Tibial artery (tissue), 4 donors: ENCODE measurements at regions not wholly inside any gene's neighbourhood (a gene's known extent, or its start where the extent isn't known, plus 50 kb on each side); places are given as distances from the start of the nearest gene placed in this dataset.
"Not testable (repeated sequence)": the region's sequence is repeated elsewhere in the genome, so short reads cannot be mapped to it uniquely, and the experiment has no call there.

Experiments used
- DNase-seq, 2 donors: peaks; one replicate each; pipeline ENCODE4 v3.0.0-alpha.2; 2019
- H3K27ac ChIP-seq, 2 donors: fragments of 200-600 bp; sonication (generic) in 1 of 2; 1 replicate in 1 of 2; 2 replicates in 1 of 2; pipeline ENCODE4 v1.5.1; 2018 to 2019; ENCODE audit warnings: mild to moderate bottlenecking in 1 of 2
- H3K27me3 ChIP-seq, 2 donors: fragments of 200-600 bp; sonication (generic) in 1 of 2; one replicate each; pipeline versions ENCODE4 v1.5.1 to v1.6.0; 2016 to 2019
- H3K36me3 ChIP-seq, 3 donors: fragments of 200-600 bp; sonication (generic) in 2 of 3; one replicate each; pipeline ENCODE4 v1.5.1; 2016 to 2019; ENCODE audit warnings: mild to moderate bottlenecking in 2 of 3
- H3K4me1 ChIP-seq, 4 donors: fragments of 200-600 bp; sonication (generic) in 2 of 4; 1 replicate in 3 of 4; 2 replicates in 1 of 4; pipeline ENCODE4 v1.5.1; 2016 to 2019
- H3K4me3 ChIP-seq, 2 donors: fragments of 200-600 bp; sonication (generic) in 1 of 2; 1 replicate in 1 of 2; 2 replicates in 1 of 2; pipeline ENCODE4 v1.5.1; 2018 to 2019; ENCODE audit warnings: mild to moderate bottlenecking in 2 of 2
- H3K9me3 ChIP-seq, 3 donors: fragments of 200-600 bp; sonication (generic) in 1 of 3; one replicate each; pipeline ENCODE4 v1.5.1; 2016 to 2019
- intact Hi-C: fragments of 100-400 bp; cut with DNase I; formaldehyde crosslinking; loops from one replicate; pipeline ENCODE4 v1.15.0; 2023; ENCODE audit warnings: low total_unique reads

DNA sequence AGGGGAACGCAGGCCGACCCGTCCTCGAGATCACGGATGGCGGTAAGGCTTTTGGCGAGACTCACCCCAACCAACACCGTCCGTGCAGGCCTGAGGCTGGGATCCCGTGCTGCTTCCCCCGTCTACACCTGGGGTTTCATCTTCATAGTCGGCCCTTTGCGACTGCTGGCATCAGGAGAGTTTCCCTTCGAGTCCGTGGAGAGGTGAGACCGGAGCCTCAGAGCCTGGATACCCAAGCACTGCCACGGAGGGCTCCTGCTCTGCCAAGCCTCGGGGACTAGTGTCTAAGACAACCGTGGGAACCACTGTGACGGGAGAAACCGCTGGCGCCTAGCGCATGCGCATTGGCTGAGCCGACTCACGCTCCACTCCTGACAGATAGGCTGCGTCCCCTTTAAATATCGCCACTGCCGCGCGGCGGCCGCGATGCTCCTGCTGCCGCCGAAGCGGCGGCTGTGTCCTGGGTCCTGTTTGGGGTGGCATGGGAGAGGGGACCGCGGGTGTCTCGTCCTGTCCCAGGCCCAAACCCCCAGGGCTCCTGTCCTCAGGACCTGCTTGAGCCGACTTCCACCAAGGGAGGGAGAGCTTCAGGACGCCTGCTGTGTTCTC is 706.1 kb upstream of the TPTE start:
- DNase-seq, H3K4me3 ChIP-seq, H3K27ac ChIP-seq, H3K36me3 ChIP-seq, intact Hi-C loops, H3K4me1 ChIP-seq, H3K9me3 ChIP-seq, H3K27me3 ChIP-seq: not testable (repeated sequence)

DNA sequence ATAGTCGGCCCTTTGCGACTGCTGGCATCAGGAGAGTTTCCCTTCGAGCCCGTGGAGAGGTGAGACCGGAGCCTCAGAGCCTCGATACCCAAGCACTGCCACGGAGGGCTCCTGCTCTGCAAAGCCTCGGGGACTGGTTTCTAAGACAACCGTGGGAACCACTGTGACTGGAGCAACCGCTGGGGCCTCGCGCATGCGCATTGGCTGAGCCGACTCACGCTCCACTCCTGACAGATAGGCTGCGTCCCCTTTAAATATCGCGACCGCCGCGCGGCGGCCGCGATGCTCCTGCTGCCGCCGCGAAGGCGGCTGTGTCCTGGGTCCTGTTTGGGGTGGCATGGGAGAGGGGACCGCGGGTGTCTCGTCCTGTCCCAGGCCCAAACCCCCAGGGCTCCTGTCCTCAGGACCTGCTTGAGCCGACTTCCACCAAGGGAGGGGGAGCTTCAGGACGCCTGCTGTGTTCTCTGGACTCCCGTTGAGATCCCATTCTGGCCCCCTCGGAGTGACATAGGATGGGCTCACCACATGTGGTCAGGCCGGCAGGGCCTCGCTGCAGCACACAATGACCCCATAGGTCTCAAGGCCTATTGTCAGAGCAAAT is 704.5 kb upstream of the TPTE start:
- H3K4me1 ChIP-seq, H3K36me3 ChIP-seq, DNase-seq, H3K27ac ChIP-seq, H3K9me3 ChIP-seq, H3K4me3 ChIP-seq, intact Hi-C loops, H3K27me3 ChIP-seq: not testable (repeated sequence)

- H3K4me3 ChIP-seq, H3K27me3 ChIP-seq, H3K9me3 ChIP-seq, intact Hi-C loops, H3K36me3 ChIP-seq, DNase-seq, H3K4me1 ChIP-seq, H3K27ac ChIP-seq: not testable (repeated sequence)
These were observed 703.4 kb upstream of the TPTE start for GRCh38 chr21:9817841-9818441.

- intact Hi-C loops, H3K4me3 ChIP-seq, H3K4me1 ChIP-seq, H3K36me3 ChIP-seq, H3K27ac ChIP-seq, H3K9me3 ChIP-seq, DNase-seq, H3K27me3 ChIP-seq: not testable (repeated sequence)
These were observed 701.7 kb upstream of the TPTE start for GRCh38 chr21:9819549-9820192.

GRCh38 chr21:9820579-9820978 is 700.8 kb upstream of the TPTE start:
- H3K4me3 ChIP-seq, DNase-seq, H3K27me3 ChIP-seq, H3K9me3 ChIP-seq, H3K36me3 ChIP-seq, H3K27ac ChIP-seq, H3K4me1 ChIP-seq, intact Hi-C loops: not testable (repeated sequence)

- intact Hi-C loops, H3K27ac ChIP-seq: not testable (repeated sequence)
These were observed 699.9 kb upstream of the TPTE start for GRCh38 chr21:9821472-9821871.

GRCh38 chr21:9822093-9822820 is 699.1 kb upstream of the TPTE start:
- H3K36me3 ChIP-seq, H3K4me3 ChIP-seq, H3K27me3 ChIP-seq, DNase-seq, H3K27ac ChIP-seq, intact Hi-C loops, H3K9me3 ChIP-seq, H3K4me1 ChIP-seq: not testable (repeated sequence)

More at GRCh38 chr21:9821472-9821871, 699.9 kb upstream of the TPTE start:
- H3K27me3 ChIP-seq, H3K4me1 ChIP-seq, H3K36me3 ChIP-seq, H3K9me3 ChIP-seq, H3K4me3 ChIP-seq, DNase-seq: not testable (repeated sequence)

DNA sequence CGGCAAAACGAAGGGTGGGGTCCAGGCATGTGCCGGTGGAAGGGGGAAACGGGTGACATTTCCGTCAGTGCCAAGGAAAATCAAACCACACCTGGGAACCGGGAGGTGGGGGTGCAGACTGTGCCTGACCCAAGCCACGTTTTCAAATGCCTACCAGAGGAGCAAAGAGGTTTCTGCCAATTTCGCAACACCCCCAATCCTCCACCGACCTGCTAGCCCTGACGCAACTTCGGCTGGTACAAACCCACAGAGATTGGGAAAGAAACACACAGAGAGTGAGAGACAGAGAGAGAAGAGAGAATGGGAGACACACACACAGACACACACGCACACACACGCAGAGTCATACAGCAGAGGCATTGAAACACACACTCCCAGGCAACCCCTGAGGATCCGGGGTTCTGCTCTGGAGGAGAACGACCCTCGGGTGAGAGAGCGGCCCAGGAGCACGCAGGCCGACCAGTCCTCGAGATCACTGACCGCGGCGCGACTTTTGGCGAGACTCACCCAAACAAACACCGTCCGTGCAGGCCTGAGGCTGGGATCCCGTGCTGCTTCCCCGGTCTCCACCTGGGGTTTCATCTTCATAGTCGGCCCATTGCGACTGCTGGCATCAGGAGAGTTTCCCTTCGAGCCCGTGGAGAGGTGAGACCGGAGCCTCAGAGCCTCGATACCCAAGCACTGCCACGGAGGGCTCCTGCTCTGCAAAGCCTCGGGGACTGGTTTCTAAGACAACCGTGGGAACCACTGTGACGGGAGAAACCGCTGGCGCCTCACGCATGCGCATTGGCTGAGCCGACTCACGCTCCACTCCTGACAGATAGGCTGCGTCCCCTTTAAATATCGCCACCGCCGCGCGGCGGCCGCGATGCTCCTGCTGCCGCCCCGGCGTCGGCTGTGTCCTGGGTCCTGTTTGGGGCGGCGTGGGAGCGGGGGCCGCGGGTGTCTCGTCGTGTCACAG is 697.9 kb upstream of the TPTE start:
- H3K27me3 ChIP-seq, intact Hi-C loops, H3K4me1 ChIP-seq, H3K36me3 ChIP-seq, H3K4me3 ChIP-seq, H3K9me3 ChIP-seq, H3K27ac ChIP-seq: not testable (repeated sequence)
- peak; percentile 57 to 87 for DNase-seq

- H3K27me3 ChIP-seq, intact Hi-C loops, H3K36me3 ChIP-seq, H3K27ac ChIP-seq, H3K4me3 ChIP-seq, H3K9me3 ChIP-seq, DNase-seq, H3K4me1 ChIP-seq: not testable (repeated sequence)
These were observed 690.6 kb upstream of the TPTE start for GRCh38 chr21:9830801-9831200.

- H3K9me3 ChIP-seq, H3K27me3 ChIP-seq, intact Hi-C loops, H3K4me1 ChIP-seq, H3K4me3 ChIP-seq, H3K27ac ChIP-seq, H3K36me3 ChIP-seq: not testable (repeated sequence)
- peak in 1 of 2 donors; percentile 78 for DNase-seq
These were observed 688.6 kb upstream of the TPTE start for GRCh38 chr21:9832751-9833150.

DNA sequence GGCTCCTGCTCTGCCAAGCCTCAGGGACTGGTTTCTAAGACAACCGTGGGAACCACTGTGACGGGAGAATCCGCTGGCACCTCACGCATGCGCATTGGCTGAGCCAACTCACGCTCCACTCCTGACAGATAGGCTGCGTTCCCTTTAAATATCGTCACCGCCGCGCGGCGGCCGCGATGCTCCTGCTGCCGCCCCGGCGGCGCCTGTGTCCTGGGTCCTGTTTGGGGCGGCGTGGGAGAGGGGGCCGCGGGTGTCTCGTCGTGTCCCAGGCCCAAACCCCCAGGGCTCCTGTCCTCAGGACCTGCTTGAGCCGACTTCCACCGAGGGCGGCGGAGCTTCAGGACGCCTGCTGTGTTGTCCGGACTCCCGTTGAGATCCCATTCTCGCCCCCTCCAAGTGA is 684.8 kb upstream of the TPTE start:
- H3K27ac ChIP-seq, H3K27me3 ChIP-seq, H3K4me1 ChIP-seq, H3K4me3 ChIP-seq, intact Hi-C loops, H3K36me3 ChIP-seq, DNase-seq: not testable (repeated sequence)
- H3K9me3 ChIP-seq: peaks cover 0 to 20% (median 0%) of the 10 kb centered on the region in 3 donors

DNA sequence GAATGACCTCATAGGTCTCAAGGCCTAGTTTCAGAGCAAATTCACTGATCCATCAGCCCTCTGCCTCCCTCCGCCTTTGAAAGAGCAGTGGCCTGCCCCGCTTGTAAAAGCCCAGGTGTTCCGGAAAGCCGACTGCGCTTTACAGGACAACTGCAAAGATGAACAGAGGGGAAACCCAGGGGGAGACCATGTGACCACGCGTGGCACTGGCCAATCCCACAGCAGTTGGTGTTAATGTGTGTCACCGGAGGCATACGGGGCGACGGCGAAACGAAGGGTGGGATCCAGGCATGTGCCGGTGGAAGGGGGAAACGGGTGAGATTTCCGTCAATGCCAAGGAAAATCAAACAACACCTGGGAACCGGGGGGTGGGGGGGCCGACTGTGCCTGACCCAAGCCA is 684.4 kb upstream of the TPTE start:
- H3K36me3 ChIP-seq, intact Hi-C loops, H3K27me3 ChIP-seq, DNase-seq, H3K4me1 ChIP-seq, H3K27ac ChIP-seq, H3K4me3 ChIP-seq: not testable (repeated sequence)
- peaks cover 0 to 20% (median 0%) of the 10 kb centered on the region in 3 donors for H3K9me3 ChIP-seq

DNA sequence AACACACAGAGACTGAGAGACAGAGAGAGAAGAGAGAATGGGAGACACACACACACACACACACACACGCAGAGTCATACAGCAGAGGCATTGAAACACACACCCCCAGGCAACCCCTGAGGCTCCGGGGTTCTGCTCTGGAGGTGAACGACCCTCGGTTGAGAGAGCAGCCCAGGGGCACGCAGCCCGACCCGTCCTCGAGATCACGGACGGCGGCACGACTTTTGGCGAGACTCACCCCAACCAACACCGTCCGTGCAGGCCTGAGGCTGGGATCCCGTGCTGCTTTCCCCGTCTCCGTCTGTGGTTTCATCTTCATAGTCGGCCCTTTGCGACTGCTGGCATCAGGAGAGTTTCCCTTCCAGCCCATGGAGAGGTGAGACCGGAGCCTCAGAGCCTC is 683.9 kb upstream of the TPTE start:
- H3K27ac ChIP-seq, intact Hi-C loops, H3K4me1 ChIP-seq, H3K4me3 ChIP-seq, H3K27me3 ChIP-seq, DNase-seq, H3K36me3 ChIP-seq: not testable (repeated sequence)
- H3K9me3 ChIP-seq: peaks cover 0 to 20% (median 0%) of the 10 kb centered on the region in 3 donors
